ENCODE measurements at regions not wholly inside any gene's neighbourhood (a gene's known extent, or its start where the extent isn't known, plus 50 kb on each side); places are given as distances from the start of the nearest gene placed in this dataset.
"Not testable (repeated sequence)": the region's sequence is repeated elsewhere in the genome, so short reads cannot be mapped to it uniquely, and the experiment has no call there.

GRCh38 chr5:126125407-126125806 lies 297.8 kb upstream of the GRAMD2B start:
- DNase-seq (ENCODE audit: extremely low spot score): no peak
- TF ChIP-seq, protein P1, sequence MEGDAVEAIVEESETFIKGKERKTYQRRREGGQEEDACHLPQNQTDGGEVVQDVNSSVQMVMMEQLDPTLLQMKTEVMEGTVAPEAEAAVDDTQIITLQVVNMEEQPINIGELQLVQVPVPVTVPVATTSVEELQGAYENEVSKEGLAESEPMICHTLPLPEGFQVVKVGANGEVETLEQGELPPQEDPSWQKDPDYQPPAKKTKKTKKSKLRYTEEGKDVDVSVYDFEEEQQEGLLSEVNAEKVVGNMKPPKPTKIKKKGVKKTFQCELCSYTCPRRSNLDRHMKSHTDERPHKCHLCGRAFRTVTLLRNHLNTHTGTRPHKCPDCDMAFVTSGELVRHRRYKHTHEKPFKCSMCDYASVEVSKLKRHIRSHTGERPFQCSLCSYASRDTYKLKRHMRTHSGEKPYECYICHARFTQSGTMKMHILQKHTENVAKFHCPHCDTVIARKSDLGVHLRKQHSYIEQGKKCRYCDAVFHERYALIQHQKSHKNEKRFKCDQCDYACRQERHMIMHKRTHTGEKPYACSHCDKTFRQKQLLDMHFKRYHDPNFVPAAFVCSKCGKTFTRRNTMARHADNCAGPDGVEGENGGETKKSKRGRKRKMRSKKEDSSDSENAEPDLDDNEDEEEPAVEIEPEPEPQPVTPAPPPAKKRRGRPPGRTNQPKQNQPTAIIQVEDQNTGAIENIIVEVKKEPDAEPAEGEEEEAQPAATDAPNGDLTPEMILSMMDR (IDR thresholded peaks at IDR 0.05): no peak
- no peak for TF ChIP-seq EP300 (IDR thresholded peaks at IDR 0.05)
- Histone ChIP-seq H3K4me1 (no peaks in the 10 kb centered on the region), H3K27me3 (no peaks in the 10 kb centered on the region), H3K9me3 (no peaks in the 10 kb centered on the region), H3K36me3 (no peaks in the 10 kb centered on the region), H3K27ac (replicated peaks in 1 of 4) (no peak overlapping the region), H3K4me3 (no peak overlapping the region)
- WGBS: 95% methylated on average over 2 of the region's 2 CpGs
- intact Hi-C loops (cut with DNase I): no loop called here

GRCh38 chr5:126126574-126126973 lies 296.6 kb upstream of the GRAMD2B start:
- TF ChIP-seq POLR2AphosphoS5 (IDR thresholded peaks at IDR 0.05): no peak
- TF ChIP-seq EP300 (IDR thresholded peaks at IDR 0.05): no peak
- TF ChIP-seq, protein P1 (IDR thresholded peaks at IDR 0.05): no peak
- no peak for TF ChIP-seq POLR2A (IDR thresholded peaks at IDR 0.05; ENCODE audit: low read depth)
- no peak for DNase-seq (ENCODE audit: extremely low spot score)
- H3K4me3 ChIP-seq: no peak overlapping the region
- H3K27ac ChIP-seq (replicated peaks in 1 of 4): no peak overlapping the region
- H3K9me3 ChIP-seq: peaks cover 0 to 6% (median 0%) of the 10 kb centered on the region in 4 donors
- 82% methylated on average over 4 of the region's 4 CpGs for WGBS
- H3K36me3 ChIP-seq: no peaks in the 10 kb centered on the region
- no peaks in the 10 kb centered on the region for H3K4me1 ChIP-seq
- H3K27me3 ChIP-seq: no peaks in the 10 kb centered on the region
- intact Hi-C loops (cut with DNase I): no loop called here

- 89% methylated on average over 2 of the region's 2 CpGs for WGBS
- H3K27me3 ChIP-seq; H3K36me3 ChIP-seq; H3K4me1 ChIP-seq; H3K4me3 ChIP-seq; H3K9me3 ChIP-seq; H3K27ac ChIP-seq (replicated peaks in 1 of 4); intact Hi-C loops (cut with DNase I); DNase-seq (ENCODE audit: extremely low spot score): not testable (repeated sequence)
These were observed 295.8 kb upstream of the GRAMD2B start for GRCh38 chr5:126127371-126127770.

- peaks cover 0 to 6% (median 0%) of the 10 kb centered on the region in 4 donors for H3K9me3 ChIP-seq
- DNase-seq (ENCODE audit: extremely low spot score): no peak
- TF ChIP-seq POLR2A (IDR thresholded peaks at IDR 0.05; ENCODE audit: low read depth) (no peak), POLR2AphosphoS5 (IDR thresholded peaks at IDR 0.05) (no peak), EP300 (IDR thresholded peaks at IDR 0.05) (no peak)
- TF ChIP-seq, protein P1 (IDR thresholded peaks at IDR 0.05): no peak
- H3K27ac ChIP-seq (replicated peaks in 1 of 4): no peak overlapping the region
- WGBS: 90% methylated on average over 2 of the region's 2 CpGs
- no peaks in the 10 kb centered on the region for H3K27me3 ChIP-seq
- intact Hi-C loops (cut with DNase I): no loop called here
- no peaks in the 10 kb centered on the region for H3K36me3 ChIP-seq
- no peaks in the 10 kb centered on the region for H3K4me1 ChIP-seq
- no peak overlapping the region for H3K4me3 ChIP-seq
These were observed 293.8 kb upstream of the GRAMD2B start for GRCh38 chr5:126129431-126129830.

DNA sequence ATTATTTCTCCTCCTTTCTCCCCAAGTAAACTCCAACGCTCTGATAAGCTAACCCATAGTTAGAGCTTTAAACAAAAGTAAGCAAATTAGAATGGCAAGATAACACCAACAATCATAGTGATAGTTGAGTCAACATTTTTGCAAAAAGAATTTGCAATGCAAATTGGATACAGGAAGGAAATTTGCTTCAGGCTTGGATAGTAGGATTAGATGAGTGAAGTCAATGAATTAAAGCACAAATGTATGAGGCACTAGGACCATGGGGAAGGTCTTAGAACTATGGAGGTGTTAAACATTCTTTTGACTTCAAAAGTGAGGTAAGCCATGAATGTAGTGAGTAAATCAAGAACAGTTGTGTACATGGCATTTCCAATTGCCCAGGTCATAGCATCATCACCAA lies 289.8 kb upstream of the GRAMD2B start:
- no peaks in the 10 kb centered on the region for H3K27me3 ChIP-seq
- 79% methylated on average over 1 of the region's 1 CpG for WGBS
- no peak for DNase-seq (ENCODE audit: extremely low spot score)
- H3K4me3 ChIP-seq: no peak overlapping the region
- peaks cover 0 to 5% (median 4%) of the 10 kb centered on the region in 4 donors for H3K4me1 ChIP-seq
- intact Hi-C loops (cut with DNase I): no loop called here
- H3K27ac ChIP-seq (replicated peaks in 1 of 4): no peak overlapping the region
- no peaks in the 10 kb centered on the region for H3K36me3 ChIP-seq
- H3K9me3 ChIP-seq: peaks cover 0 to 6% (median 0%) of the 10 kb centered on the region in 4 donors
- no peak for TF ChIP-seq POLR2AphosphoS5 (IDR thresholded peaks at IDR 0.05)
- no peak for TF ChIP-seq EP300 (IDR thresholded peaks at IDR 0.05)
- TF ChIP-seq, protein P1 (IDR thresholded peaks at IDR 0.05): no peak
- TF ChIP-seq POLR2A (IDR thresholded peaks at IDR 0.05; ENCODE audit: low read depth): no peak

All from esophagus muscularis mucosa (tissue), 4 donors.